ENCODE measurements at regions not wholly inside any gene's neighbourhood (a gene's known extent, or its start where the extent isn't known, plus 50 kb on each side); places are given as distances from the start of the nearest gene placed in this dataset.

DNA sequence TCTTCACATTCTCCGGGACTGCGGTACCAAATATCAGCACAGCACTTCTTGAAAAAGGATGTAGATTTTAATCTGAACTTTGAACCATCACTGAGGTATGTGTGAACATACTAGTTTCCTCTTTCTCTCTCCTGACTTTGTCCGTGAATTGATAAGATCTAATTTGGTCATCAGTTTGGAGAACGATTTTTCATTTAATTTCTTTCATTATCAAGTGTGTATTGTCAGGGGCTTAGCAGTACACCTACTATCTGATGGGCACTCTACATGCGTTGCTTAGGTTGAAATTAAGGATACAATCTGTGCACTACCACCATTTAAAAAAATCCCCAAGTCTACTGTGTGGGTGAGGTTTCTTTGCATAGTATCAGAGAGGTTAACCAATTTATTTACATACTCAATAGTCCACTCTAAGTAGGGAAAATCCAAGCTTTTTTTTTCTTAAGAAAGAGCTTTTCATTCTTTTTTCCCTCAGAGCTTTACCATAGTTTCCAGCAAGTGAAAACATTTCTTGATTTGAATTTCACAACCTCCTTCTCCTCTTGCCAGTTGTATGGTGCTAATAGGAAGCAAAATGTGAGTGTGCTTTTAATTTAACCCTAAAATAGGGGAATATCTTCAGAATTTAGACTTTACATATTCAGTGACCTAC lies 105.4 kb upstream of the ESR1 start:
- Mint-ChIP-seq H3K4me1 (peaks cover 36% of the 10 kb centered on the region), H3K27me3 (peaks cover 5% of the 10 kb centered on the region), H3K9me3 (ENCODE audit: low read depth) (no peaks in the 10 kb centered on the region), H3K4me3 (peak overlapping the region; percentile 34), H3K36me3 (ENCODE audit: low read depth) (no peaks in the 10 kb centered on the region), H3K27ac (peak overlapping the region; percentile 62)
- ATAC-seq: peak; percentile 46
- CTCF ChIA-PET: interaction anchor here (0.9 kb wide), 1 partner anchor 11 kb away, joined by 3 read pairs; no protein-coding TSS in a partner anchor
- POLR2A ChIA-PET: interaction anchor here (1.0 to 1.5 kb wide), 2 partner anchors 11 to 56 kb away, joined by 5 read pairs; no protein-coding TSS in a partner anchor
- DNase-seq: no peak
- intact Hi-C loops (cut with DNase I, micrococcal nuclease): loop anchor here (1.0 to 5.0 kb wide), 4 partner anchors 11 to 469 kb away; no protein-coding TSS in a partner anchor

- ATAC-seq (peak; percentile 11), DNase-seq (no peak)
- Mint-ChIP-seq H3K27me3 (peaks cover 7% of the 10 kb centered on the region), H3K9me3 (ENCODE audit: low read depth) (no peaks in the 10 kb centered on the region), H3K36me3 (ENCODE audit: low read depth) (peaks cover 1% of the 10 kb centered on the region), H3K27ac (peak overlapping the region; percentile 35), H3K4me3 (no peak overlapping the region), H3K4me1 (peaks cover 36% of the 10 kb centered on the region)
- intact Hi-C loops (cut with DNase I, micrococcal nuclease): loop anchor here (1.0 to 5.0 kb wide), 4 partner anchors 12 to 468 kb away; no protein-coding TSS in a partner anchor
- POLR2A ChIA-PET: interaction anchor here (1.5 to 2.6 kb wide), 2 partner anchors 12 kb away, joined by 5 to 8 read pairs; no protein-coding TSS in a partner anchor
- CTCF ChIA-PET: interaction anchor here (0.5 to 0.7 kb wide), 3 partner anchors 13 to 468 kb away, joined by 3 read pairs; no protein-coding TSS in a partner anchor
These were observed 104.4 kb upstream of the ESR1 start for GRCh38 chr6:151702851-151703658.

GRCh38 chr6:151704383-151704782 lies 103.1 kb upstream of the ESR1 start:
- no peak overlapping the region for H3K4me3 Mint-ChIP-seq

DNA sequence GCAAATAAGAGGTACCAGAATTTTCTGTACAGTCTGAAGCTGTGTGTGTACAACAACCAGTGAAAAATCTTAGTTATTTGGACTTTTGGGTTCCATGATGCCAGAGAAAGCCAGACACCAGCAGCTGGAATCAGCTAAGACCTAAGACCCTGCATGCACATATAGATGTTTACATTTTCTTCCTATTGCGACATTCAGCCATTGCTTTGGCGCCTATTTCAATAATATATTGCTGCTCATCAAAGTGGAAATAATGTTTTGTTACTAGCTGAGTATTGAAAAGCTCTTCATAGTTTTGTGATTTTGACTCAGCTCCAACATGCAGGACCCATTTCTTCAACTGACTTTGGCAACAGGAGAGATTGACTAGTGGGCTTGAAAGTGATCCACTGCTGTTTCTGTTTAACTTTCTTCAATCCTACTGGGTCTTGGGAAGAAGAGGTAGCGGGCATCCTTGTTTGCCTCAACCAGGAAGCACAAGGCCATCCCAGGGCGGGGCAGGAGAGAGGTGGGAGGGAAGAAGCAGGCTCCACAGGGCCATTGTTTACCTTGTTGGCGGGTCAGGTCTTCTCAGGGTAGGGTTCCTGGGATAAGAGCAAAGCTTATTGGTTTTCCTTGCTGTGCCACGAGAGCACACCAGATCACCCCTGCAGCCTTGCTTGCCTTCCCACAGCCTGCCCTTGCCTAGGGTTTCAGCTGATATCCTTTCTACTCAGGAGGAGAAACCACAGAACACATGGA lies 101.3 kb upstream of the ESR1 start:
- intact Hi-C loops (cut with DNase I, micrococcal nuclease): no loop called here
- Mint-ChIP-seq H3K27me3 (peaks cover 3% of the 10 kb centered on the region), H3K27ac (no peak overlapping the region), H3K4me1 (peaks cover 38% of the 10 kb centered on the region), H3K36me3 (ENCODE audit: low read depth) (peaks cover 1% of the 10 kb centered on the region), H3K4me3 (no peak overlapping the region), H3K9me3 (ENCODE audit: low read depth) (peaks cover 2% of the 10 kb centered on the region)
- POLR2A ChIA-PET: no interaction called here
- no peak for ATAC-seq
- CTCF ChIA-PET: interaction anchor here (0.7 to 1.2 kb wide), 2 partner anchors 8 to 15 kb away, joined by 3 read pairs; no protein-coding TSS in a partner anchor
- no peak for DNase-seq

More at GRCh38 chr6:151704383-151704782, 103.1 kb upstream of the ESR1 start:
- H3K36me3 Mint-ChIP-seq (ENCODE audit: low read depth): peaks cover 1% of the 10 kb centered on the region
- peak; percentile 71 for DNase-seq
- CTCF ChIA-PET: interaction anchor here (0.6 to 1.0 kb wide), 3 partner anchors 14 to 36 kb away, joined by 3 to 5 read pairs (median 3); no protein-coding TSS in a partner anchor
- H3K27ac Mint-ChIP-seq: peak overlapping the region; percentile 47
- intact Hi-C loops (cut with DNase I, micrococcal nuclease): loop anchor here (1.0 to 5.0 kb wide), 3 partner anchors 19 to 72 kb away; no protein-coding TSS in a partner anchor
- POLR2A ChIA-PET: interaction anchor here (0.6 to 2.6 kb wide), 4 partner anchors 9 to 598 kb away, joined by 3 to 8 read pairs (median 3); no protein-coding TSS in a partner anchor
- peaks cover 41% of the 10 kb centered on the region for H3K4me1 Mint-ChIP-seq
- H3K27me3 Mint-ChIP-seq: peaks cover 4% of the 10 kb centered on the region
- ATAC-seq: peak; percentile 81
- peaks cover under 1% of the 10 kb centered on the region for H3K9me3 Mint-ChIP-seq (ENCODE audit: low read depth)

DNA sequence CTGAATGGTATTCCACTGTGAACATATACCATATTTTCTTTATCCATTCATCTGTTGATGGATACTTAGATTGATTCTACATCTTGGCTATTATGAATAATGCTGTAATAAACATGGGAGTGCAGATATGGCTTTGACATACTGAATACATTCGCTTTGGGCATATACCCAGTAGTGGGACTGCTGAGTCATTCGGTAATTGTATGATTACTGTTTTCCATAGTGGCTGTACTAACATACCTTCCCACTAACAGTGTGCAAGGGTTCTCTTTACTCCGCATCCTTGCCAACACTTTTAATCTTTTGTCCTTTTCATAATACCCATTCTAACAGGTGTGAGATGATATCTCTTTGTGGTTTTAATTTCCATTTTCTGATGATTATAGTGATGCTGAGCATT lies 98.2 kb upstream of the ESR1 start:
- ATAC-seq: peak; percentile 73
- Mint-ChIP-seq H3K4me3 (no peak overlapping the region), H3K27ac (no peak overlapping the region), H3K27me3 (peaks cover 3% of the 10 kb centered on the region), H3K36me3 (ENCODE audit: low read depth) (peaks cover 21% of the 10 kb centered on the region), H3K9me3 (ENCODE audit: low read depth) (peaks cover 20% of the 10 kb centered on the region), H3K4me1 (peaks cover 11% of the 10 kb centered on the region)
- intact Hi-C loops (cut with DNase I, micrococcal nuclease): loop anchor here in 1 of 2 experiments (1.0 kb wide), 1 partner anchor 14 kb away; no protein-coding TSS in a partner anchor
- ChIA-PET POLR2A (no interaction called here), CTCF (no interaction called here)
- DNase-seq: no peak

- Mint-ChIP-seq H3K27ac (no peak overlapping the region), H3K36me3 (ENCODE audit: low read depth) (peaks cover 28% of the 10 kb centered on the region), H3K4me1 (peaks cover 16% of the 10 kb centered on the region), H3K27me3 (peaks cover 4% of the 10 kb centered on the region), H3K9me3 (ENCODE audit: low read depth) (peaks cover 26% of the 10 kb centered on the region), H3K4me3 (no peak overlapping the region)
- DNase-seq (peak; percentile 41), ATAC-seq (no peak)
- intact Hi-C loops (cut with DNase I, micrococcal nuclease): no loop called here
- ChIA-PET POLR2A (no interaction called here), CTCF (interaction anchor here (0.6 to 2.4 kb wide), 3 partner anchors 26 to 420 kb away, joined by 3 to 12 read pairs (median 3); no protein-coding TSS in a partner anchor)
These were observed 91.0 kb upstream of the ESR1 start for GRCh38 chr6:151716526-151716932.

GRCh38 chr6:151719070-151719469 lies 88.4 kb upstream of the ESR1 start:
- peaks cover 10% of the 10 kb centered on the region for H3K27me3 Mint-ChIP-seq
- ChIA-PET CTCF (interaction anchor here (1.1 kb wide), 1 partner anchor 42 kb away, joined by 3 read pairs; no protein-coding TSS in a partner anchor), POLR2A (no interaction called here)
- no peak overlapping the region for H3K4me3 Mint-ChIP-seq
- peaks cover 9% of the 10 kb centered on the region for H3K9me3 Mint-ChIP-seq (ENCODE audit: low read depth)
- H3K27ac Mint-ChIP-seq: no peak overlapping the region
- ATAC-seq: no peak
- intact Hi-C loops (cut with DNase I, micrococcal nuclease): no loop called here
- H3K36me3 Mint-ChIP-seq (ENCODE audit: low read depth): peaks cover 11% of the 10 kb centered on the region
- DNase-seq: no peak
- peaks cover 38% of the 10 kb centered on the region for H3K4me1 Mint-ChIP-seq

GRCh38 chr6:151721146-151721545 lies 86.3 kb upstream of the ESR1 start:
- Mint-ChIP-seq H3K9me3 (ENCODE audit: low read depth) (no peaks in the 10 kb centered on the region), H3K4me3 (no peak overlapping the region), H3K36me3 (ENCODE audit: low read depth) (no peaks in the 10 kb centered on the region), H3K27ac (no peak overlapping the region), H3K4me1 (peaks cover 42% of the 10 kb centered on the region), H3K27me3 (peaks cover 12% of the 10 kb centered on the region)
- ChIA-PET POLR2A (no interaction called here), CTCF (no interaction called here)
- DNase-seq (no peak), ATAC-seq (no peak)
- intact Hi-C loops (cut with DNase I, micrococcal nuclease): no loop called here

GRCh38 chr6:151721671-151722070 lies 85.8 kb upstream of the ESR1 start:
- no peaks in the 10 kb centered on the region for H3K9me3 Mint-ChIP-seq (ENCODE audit: low read depth)
- no peak for ATAC-seq
- POLR2A ChIA-PET: no interaction called here
- no peaks in the 10 kb centered on the region for H3K36me3 Mint-ChIP-seq (ENCODE audit: low read depth)
- H3K4me3 Mint-ChIP-seq: no peak overlapping the region
- H3K27me3 Mint-ChIP-seq: peaks cover 12% of the 10 kb centered on the region
- CTCF ChIA-PET: no interaction called here
- H3K27ac Mint-ChIP-seq: no peak overlapping the region
- intact Hi-C loops (cut with DNase I, micrococcal nuclease): no loop called here
- peaks cover 39% of the 10 kb centered on the region for H3K4me1 Mint-ChIP-seq
- DNase-seq: no peak

DNA sequence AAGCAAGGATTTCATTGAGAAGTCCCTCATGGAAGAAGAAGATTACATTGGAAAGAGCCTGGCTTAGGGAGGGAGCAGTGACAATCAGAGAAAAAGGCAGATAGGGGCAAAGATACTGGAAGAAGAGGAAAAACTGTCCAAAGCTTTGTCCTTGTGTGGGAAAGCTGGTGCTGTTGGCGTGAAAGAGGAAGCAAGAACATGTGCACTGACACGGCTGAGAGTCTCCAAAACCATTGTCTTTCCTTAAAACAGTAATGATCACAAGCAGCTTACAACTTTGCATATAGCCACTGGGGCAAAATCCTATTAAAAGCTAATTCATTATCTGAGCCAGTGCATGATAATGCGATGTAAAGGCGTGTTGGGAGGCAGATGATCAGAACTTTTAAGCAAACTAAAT lies 85.1 kb upstream of the ESR1 start:
- Mint-ChIP-seq H3K4me1 (peaks cover 39% of the 10 kb centered on the region), H3K27ac (no peak overlapping the region), H3K27me3 (peaks cover 12% of the 10 kb centered on the region), H3K36me3 (ENCODE audit: low read depth) (no peaks in the 10 kb centered on the region), H3K4me3 (no peak overlapping the region), H3K9me3 (ENCODE audit: low read depth) (no peaks in the 10 kb centered on the region)
- ATAC-seq (no peak), DNase-seq (no peak)
- intact Hi-C loops (cut with DNase I, micrococcal nuclease): no loop called here
- POLR2A ChIA-PET: no interaction called here
- CTCF ChIA-PET: no interaction called here

GRCh38 chr6:151723152-151723551 lies 84.3 kb upstream of the ESR1 start:
- ATAC-seq (peak; percentile 96), DNase-seq (peak; percentile 76)
- Mint-ChIP-seq H3K36me3 (ENCODE audit: low read depth) (peaks cover 2% of the 10 kb centered on the region), H3K4me1 (peaks cover 39% of the 10 kb centered on the region), H3K9me3 (ENCODE audit: low read depth) (no peaks in the 10 kb centered on the region), H3K4me3 (no peak overlapping the region), H3K27ac (peak overlapping the region; percentile 38), H3K27me3 (peaks cover 12% of the 10 kb centered on the region)
- intact Hi-C loops (cut with DNase I, micrococcal nuclease): loop anchor here (1.0 kb wide), 5 partner anchors 14 to 47 kb away; no protein-coding TSS in a partner anchor
- POLR2A ChIA-PET: no interaction called here
- CTCF ChIA-PET: no interaction called here

Measured in activated CD4-positive, alpha-beta T cell treated with anti-CD3 and anti-CD28 coated beads for 36 hours (primary cell).